ENCODE measurements at regions not wholly inside any gene's neighbourhood (a gene's known extent, or its start where the extent isn't known, plus 50 kb on each side); places are given as distances from the start of the nearest gene placed in this dataset.

DNA sequence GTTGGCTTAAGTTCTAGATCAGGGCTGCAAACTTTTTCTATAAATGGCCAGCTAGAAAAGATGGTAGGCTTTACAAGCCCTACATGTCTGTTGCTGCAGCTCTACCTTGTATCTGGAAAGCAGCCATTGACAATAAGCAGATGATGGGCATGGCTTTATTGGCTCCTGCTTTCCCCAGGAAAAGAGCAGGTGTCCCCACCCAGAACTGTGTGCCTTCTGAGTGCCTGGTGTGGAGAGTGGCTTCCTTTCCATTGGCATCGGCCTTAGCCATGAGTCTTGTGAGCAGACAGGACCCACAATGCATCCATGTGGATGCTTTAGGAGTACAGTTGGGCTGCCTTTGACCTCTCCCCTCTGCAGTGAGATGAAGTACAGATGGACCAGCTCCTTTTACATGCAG lies 120.2 kb downstream of the CD8B2 start:
- TF ChIP-seq POLR2AphosphoS5 (IDR thresholded peaks at IDR 0.05; ENCODE audit: low read depth, low read length) (no peak), ZNF274 (IDR thresholded peaks at IDR 0.05; ENCODE audit: low read depth, low read length) (no peak), FOSL1 (IDR thresholded peaks at IDR 0.05; ENCODE audit: low read depth) (no peak), POLR2A (IDR thresholded peaks at IDR 0.05; ENCODE audit: borderline replicate concordance, extremely low read depth, insufficient read depth, insufficient read length) (no peak), EZH2 (IDR thresholded peaks at IDR 0.05) (no peak), CEBPB (IDR thresholded peaks at IDR 0.05; ENCODE audit: low read depth) (no peak), EZH2phosphoT487 (IDR thresholded peaks at IDR 0.05; ENCODE audit: borderline replicate concordance) (no peak), SIN3A (IDR thresholded peaks at IDR 0.05; ENCODE audit: low read depth) (no peak), EGR1 (IDR thresholded peaks at IDR 0.05; ENCODE audit: low read depth) (no peak), SRF (IDR thresholded peaks at IDR 0.05; ENCODE audit: low read depth) (no peak)
- TF ChIP-seq, protein P1, sequence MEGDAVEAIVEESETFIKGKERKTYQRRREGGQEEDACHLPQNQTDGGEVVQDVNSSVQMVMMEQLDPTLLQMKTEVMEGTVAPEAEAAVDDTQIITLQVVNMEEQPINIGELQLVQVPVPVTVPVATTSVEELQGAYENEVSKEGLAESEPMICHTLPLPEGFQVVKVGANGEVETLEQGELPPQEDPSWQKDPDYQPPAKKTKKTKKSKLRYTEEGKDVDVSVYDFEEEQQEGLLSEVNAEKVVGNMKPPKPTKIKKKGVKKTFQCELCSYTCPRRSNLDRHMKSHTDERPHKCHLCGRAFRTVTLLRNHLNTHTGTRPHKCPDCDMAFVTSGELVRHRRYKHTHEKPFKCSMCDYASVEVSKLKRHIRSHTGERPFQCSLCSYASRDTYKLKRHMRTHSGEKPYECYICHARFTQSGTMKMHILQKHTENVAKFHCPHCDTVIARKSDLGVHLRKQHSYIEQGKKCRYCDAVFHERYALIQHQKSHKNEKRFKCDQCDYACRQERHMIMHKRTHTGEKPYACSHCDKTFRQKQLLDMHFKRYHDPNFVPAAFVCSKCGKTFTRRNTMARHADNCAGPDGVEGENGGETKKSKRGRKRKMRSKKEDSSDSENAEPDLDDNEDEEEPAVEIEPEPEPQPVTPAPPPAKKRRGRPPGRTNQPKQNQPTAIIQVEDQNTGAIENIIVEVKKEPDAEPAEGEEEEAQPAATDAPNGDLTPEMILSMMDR (IDR thresholded peaks at IDR 0.05 in 2 of 3, conservative IDR thresholded peaks at IDR 0.05 in 1 of 3; ENCODE audit: borderline replicate concordance in 1 of 3, insufficient read depth in 1 of 3, low read depth in 2 of 3, low read length in 2 of 3) = no peak
- TF ChIP-seq, protein P2, sequence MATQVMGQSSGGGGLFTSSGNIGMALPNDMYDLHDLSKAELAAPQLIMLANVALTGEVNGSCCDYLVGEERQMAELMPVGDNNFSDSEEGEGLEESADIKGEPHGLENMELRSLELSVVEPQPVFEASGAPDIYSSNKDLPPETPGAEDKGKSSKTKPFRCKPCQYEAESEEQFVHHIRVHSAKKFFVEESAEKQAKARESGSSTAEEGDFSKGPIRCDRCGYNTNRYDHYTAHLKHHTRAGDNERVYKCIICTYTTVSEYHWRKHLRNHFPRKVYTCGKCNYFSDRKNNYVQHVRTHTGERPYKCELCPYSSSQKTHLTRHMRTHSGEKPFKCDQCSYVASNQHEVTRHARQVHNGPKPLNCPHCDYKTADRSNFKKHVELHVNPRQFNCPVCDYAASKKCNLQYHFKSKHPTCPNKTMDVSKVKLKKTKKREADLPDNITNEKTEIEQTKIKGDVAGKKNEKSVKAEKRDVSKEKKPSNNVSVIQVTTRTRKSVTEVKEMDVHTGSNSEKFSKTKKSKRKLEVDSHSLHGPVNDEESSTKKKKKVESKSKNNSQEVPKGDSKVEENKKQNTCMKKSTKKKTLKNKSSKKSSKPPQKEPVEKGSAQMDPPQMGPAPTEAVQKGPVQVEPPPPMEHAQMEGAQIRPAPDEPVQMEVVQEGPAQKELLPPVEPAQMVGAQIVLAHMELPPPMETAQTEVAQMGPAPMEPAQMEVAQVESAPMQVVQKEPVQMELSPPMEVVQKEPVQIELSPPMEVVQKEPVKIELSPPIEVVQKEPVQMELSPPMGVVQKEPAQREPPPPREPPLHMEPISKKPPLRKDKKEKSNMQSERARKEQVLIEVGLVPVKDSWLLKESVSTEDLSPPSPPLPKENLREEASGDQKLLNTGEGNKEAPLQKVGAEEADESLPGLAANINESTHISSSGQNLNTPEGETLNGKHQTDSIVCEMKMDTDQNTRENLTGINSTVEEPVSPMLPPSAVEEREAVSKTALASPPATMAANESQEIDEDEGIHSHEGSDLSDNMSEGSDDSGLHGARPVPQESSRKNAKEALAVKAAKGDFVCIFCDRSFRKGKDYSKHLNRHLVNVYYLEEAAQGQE (IDR thresholded peaks at IDR 0.05; ENCODE audit: low read depth) = no peak

Measured in HCT116 (cell line).